B cell (primary cell): ENCODE measurements at regions not wholly inside any gene's neighbourhood (a gene's known extent, or its start where the extent isn't known, plus 50 kb on each side); places are given as distances from the start of the nearest gene placed in this dataset.

Source experiments
- ATAC-seq: fragments of 200-7000 bp; cut with Tn5 transposase; one replicate; pipeline ENCODE4 v1.10.0; 2021; ENCODE audit warnings: low read depth, mild to moderate bottlenecking, moderate number of reproducible peaks, moderate library complexity
- CTCF ChIA-PET: fragments of 350-600 bp; sonication (Branson Sonifier 250); formaldehyde crosslinking; loops from one replicate; lab custom pipeline; 2021; ENCODE audit warnings: antibody characterized with exemption, inconsistent platforms; lab: Charles Lee
- POLR2A ChIA-PET: fragments of 350-600 bp; sonication (Branson Sonifier 250); formaldehyde crosslinking; loops from one replicate; lab custom pipeline; 2021; ENCODE audit warnings: antibody characterized with exemption; lab: Charles Lee
- DNase-seq: peaks from one replicate; pipeline ENCODE4 v3.0.0; 2013
- H2AFZ ChIP-seq: 2 replicates; pipeline ENCODE4 v1.6.1; 2012; ENCODE audit warnings: mild to moderate bottlenecking, low read depth, low read length; ENCODE audit not compliant: insufficient read depth, poor library complexity, severe bottlenecking
- H3K27ac ChIP-seq, 2 donors: 1 replicate in 1 of 2; 2 replicates in 1 of 2; pipeline ENCODE4 v1.5.1; 2012 to 2013; ENCODE audit warnings: low read length in 2 of 2, mild to moderate bottlenecking in 2 of 2, moderate library complexity in 1 of 2
- H3K27me3 ChIP-seq, 4 experiments: fragments of 200-600 bp in 1 of 4; sonication (generic) in 1 of 4; replicated peaks in 1 of 4; 1 replicate in 2 of 4; 2 replicates in 2 of 4; pipeline versions ENCODE4 v1.6.1 to v1.7.0; 2013 to 2016; ENCODE audit warnings: low read length in 3 of 4, mild to moderate bottlenecking in 2 of 4, mixed read lengths in 1 of 4, moderate library complexity in 1 of 4; ENCODE audit not compliant: insufficient read depth in 4 of 4, control insufficient read depth in 3 of 4; ENCODE audit errors: control extremely low read depth in 1 of 4
- H3K36me3 ChIP-seq, 2 experiments: replicated peaks in 1 of 2; 1 replicate in 1 of 2; 2 replicates in 1 of 2; pipeline versions ENCODE4 v1.6.1 to v1.7.1; 2013; ENCODE audit warnings: low read length in 1 of 2; ENCODE audit not compliant: insufficient read depth in 2 of 2, control insufficient read depth in 1 of 2; ENCODE audit errors: control extremely low read depth in 1 of 2, extremely low read depth in 1 of 2
- H3K4me1 ChIP-seq, 2 donors: fragments of 200-600 bp in 1 of 2; sonication (generic) in 1 of 2; 1 replicate in 1 of 2; 2 replicates in 1 of 2; pipeline versions ENCODE4 v1.5.1 to v1.6.1; 2013 to 2017; ENCODE audit warnings: low read length in 2 of 2; ENCODE audit not compliant: control insufficient read depth in 2 of 2, insufficient read depth in 2 of 2
- H3K4me2 ChIP-seq: replicated peaks from 2 replicates; pipeline ENCODE3; 2012; ENCODE audit warnings: mild to moderate bottlenecking, low read depth, low read length; ENCODE audit not compliant: poor library complexity, severe bottlenecking
- H3K4me3 ChIP-seq, 5 experiments: fragments of 200-600 bp in 1 of 5; sonication (generic) in 1 of 5; 1 replicate in 3 of 5; 2 replicates in 2 of 5; pipeline versions ENCODE4 v1.5.1 to v1.7.0; 2011 to 2016; ENCODE audit warnings: low read length in 4 of 5, mild to moderate bottlenecking in 4 of 5, low read depth in 2 of 5, control low read depth in 1 of 5, moderate library complexity in 1 of 5; ENCODE audit not compliant: insufficient read depth in 1 of 5; ENCODE audit errors: control extremely low read depth in 1 of 5, extremely low read depth in 1 of 5
- H3K79me2 ChIP-seq: fragments of 200-600 bp; sonication (generic); one replicate; pipeline ENCODE4 v1.6.0; 2016; ENCODE audit warnings: low read length; ENCODE audit not compliant: control insufficient read depth, insufficient read depth
- H3K9ac ChIP-seq: fragments of 200-600 bp; sonication (generic); 2 replicates; pipeline ENCODE4 v1.6.1; 2017; ENCODE audit warnings: mild to moderate bottlenecking, low read length, moderate library complexity
- H3K9me3 ChIP-seq, 3 donors: one replicate each; pipeline versions ENCODE4 v1.6.1 to v1.7.1; 2013; ENCODE audit warnings: low read length in 2 of 3; ENCODE audit not compliant: control insufficient read depth in 2 of 3, insufficient read depth in 1 of 3; ENCODE audit errors: control extremely low read depth in 1 of 3
- H4K20me1 ChIP-seq: 2 replicates; pipeline ENCODE4 v1.6.0; 2012; ENCODE audit warnings: mild to moderate bottlenecking, low read length; ENCODE audit not compliant: insufficient read depth, control insufficient read depth, poor library complexity, severe bottlenecking
- H3K27ac Mint-ChIP-seq: one replicate; pipeline ENCODE4 v1.8.0; 2021; ENCODE audit warnings: mixed read lengths
- H3K27me3 Mint-ChIP-seq: one replicate; pipeline ENCODE4 v1.8.0; 2021; ENCODE audit warnings: mixed read lengths
- H3K4me1 Mint-ChIP-seq: one replicate; pipeline ENCODE4 v1.8.0; 2021; ENCODE audit warnings: mixed read lengths
- H3K4me3 Mint-ChIP-seq: one replicate; pipeline ENCODE4 v1.8.0; 2021; ENCODE audit warnings: mixed read lengths
- H3K9me3 Mint-ChIP-seq: one replicate; pipeline ENCODE4 v1.8.0; 2022; ENCODE audit warnings: mixed read lengths; ENCODE audit not compliant: insufficient read depth
- CTCF ChIP-seq: fragments of 200-600 bp; IDR thresholded peaks from one replicate; pipeline ENCODE4 v1.8.0; 2022; ENCODE audit warnings: antibody characterized with exemption, mild to moderate bottlenecking
- EZH2 ChIP-seq: IDR thresholded peaks from 2 replicates; pipeline ENCODE4 v1.6.1; 2012; ENCODE audit warnings: borderline replicate concordance, low read depth, mild to moderate bottlenecking, moderate library complexity, low read length; ENCODE audit not compliant: insufficient read depth, poor library complexity, severe bottlenecking
- WGBS: methylation state at CpG from one replicate; pipeline ENCODE4 v1.1.5; 2013; ENCODE audit warnings: missing lambda C conversion rate; ENCODE audit not compliant: insufficient coverage; 5-methylcytosine and 5-hydroxymethylcytosine counted together
- intact Hi-C: fragments of 100-400 bp; cut with micrococcal nuclease; formaldehyde crosslinking; loops from one replicate; pipeline ENCODE4 v1.10.0; 2022

GRCh38 chr10:129041916-129042315, 425.1 kb upstream of the MGMT start:
- H3K9me3 Mint-ChIP-seq: no peaks in the 10 kb centered on the region
- 95% methylated on average over 8 of the region's 9 CpGs for WGBS
- H3K4me2 ChIP-seq: no peak overlapping the region
- DNase-seq: no peak
- POLR2A ChIA-PET: no interaction called here
- no peak overlapping the region for H3K27ac Mint-ChIP-seq
- H3K27ac ChIP-seq: no peak overlapping the region
- no peak overlapping the region for H2AFZ ChIP-seq
- H3K36me3 ChIP-seq: no peaks in the 10 kb centered on the region
- no peak overlapping the region for H3K4me3 ChIP-seq
- H3K79me2 ChIP-seq: no peaks in the 10 kb centered on the region
- no peak for ATAC-seq
- no peak overlapping the region for H3K4me3 Mint-ChIP-seq
- H3K27me3 ChIP-seq: peaks cover 0 to 3% (median 0%) of the 10 kb centered on the region in 4 experiments
- intact Hi-C loops: no loop called here
- H3K4me1 ChIP-seq: no peaks in the 10 kb centered on the region
- H3K9me3 ChIP-seq: no peaks in the 10 kb centered on the region
- H3K4me1 Mint-ChIP-seq: peaks cover 2% of the 10 kb centered on the region
- TF ChIP-seq EZH2 (no peak), CTCF (no peak)
- peaks cover 34% of the 10 kb centered on the region for H3K27me3 Mint-ChIP-seq
- CTCF ChIA-PET: interaction anchor here (1.5 kb wide), 1 partner anchor 10 kb away, joined by 7 read pairs; no protein-coding TSS in a partner anchor
- no peak overlapping the region for H3K9ac ChIP-seq
- H4K20me1 ChIP-seq: no peaks in the 10 kb centered on the region

GRCh38 chr10:129042776-129043595, 424.1 kb upstream of the MGMT start:
- H3K79me2 ChIP-seq: no peaks in the 10 kb centered on the region
- no peak for ATAC-seq
- Mint-ChIP-seq H3K4me1 (peaks cover 2% of the 10 kb centered on the region), H3K9me3 (no peaks in the 10 kb centered on the region), H3K27me3 (peaks cover 26% of the 10 kb centered on the region), H3K4me3 (no peak overlapping the region), H3K27ac (no peak overlapping the region)
- H3K9me3 ChIP-seq: no peaks in the 10 kb centered on the region
- no peaks in the 10 kb centered on the region for H3K36me3 ChIP-seq
- no peak overlapping the region for H3K9ac ChIP-seq
- no peak overlapping the region for H3K4me3 ChIP-seq
- H3K4me2 ChIP-seq: no peak overlapping the region
- CTCF ChIA-PET: interaction anchor here (1.4 to 1.5 kb wide), 2 partner anchors 9 to 11 kb away, joined by 3 to 7 read pairs; no protein-coding TSS in a partner anchor
- intact Hi-C loops: no loop called here
- H3K4me1 ChIP-seq: no peaks in the 10 kb centered on the region
- 6% methylated on average over 15 of the region's 21 CpGs for WGBS
- no peak for DNase-seq
- H2AFZ ChIP-seq: peak overlapping the region; percentile 17
- H3K27ac ChIP-seq: no peak overlapping the region
- TF ChIP-seq CTCF: no peak
- TF ChIP-seq EZH2: no peak
- POLR2A ChIA-PET: no interaction called here
- H4K20me1 ChIP-seq: no peaks in the 10 kb centered on the region
- peaks cover 0 to 3% (median 0%) of the 10 kb centered on the region in 4 experiments for H3K27me3 ChIP-seq
